H1 (cell line): ENCODE measurements at regions not wholly inside any gene's neighbourhood (a gene's known extent, or its start where the extent isn't known, plus 50 kb on each side); places are given as distances from the start of the nearest gene placed in this dataset.

ENCODE experiments used
- CTCF ChIA-PET: fragments of 300-600 bp; sonication (Branson Sonifier 250); formaldehyde crosslinking; loops from one replicate; lab custom pipeline; 2021; ENCODE audit not compliant: partially characterized antibody; lab: Charles Lee
- POLR2A ChIA-PET: fragments of 300-600 bp; sonication (Branson Sonifier 250); formaldehyde crosslinking; loops from one replicate; lab custom pipeline; 2021; ENCODE audit warnings: inconsistent platforms; ENCODE audit not compliant: partially characterized antibody; lab: Charles Lee
- DNase-seq, 2 experiments: peaks; one replicate each; pipeline versions ENCODE4 v3.0.0 to v3.0.0-alpha.2; 2010 to 2022; ENCODE audit warnings: low spot score in 2 of 2, low read depth in 1 of 2, mixed read lengths in 1 of 2
- FAIRE-seq: peaks from 2 replicates; lab custom pipeline; 2011; peaks lifted over from hg19 to GRCh38; lab: Jason Lieb, UNC
- H2AFZ ChIP-seq: 2 replicates; pipeline ENCODE4 v1.8.1; 2012; ENCODE audit warnings: low read length, inconsistent platforms
- H2AK5ac ChIP-seq: 2 replicates; pipeline ENCODE4 v1.6.1; 2013; ENCODE audit warnings: low read depth, low read length
- H2BK120ac ChIP-seq: replicated peaks from 2 replicates; pipeline ENCODE3; 2013; ENCODE audit warnings: low read depth, low read length, inconsistent platforms
- H2BK12ac ChIP-seq: 2 replicates; pipeline ENCODE4 v1.6.1; 2013; ENCODE audit warnings: low read depth, low read length
- H2BK15ac ChIP-seq: 2 replicates; pipeline ENCODE4 v1.6.1; 2013; ENCODE audit warnings: low read length
- H2BK20ac ChIP-seq: 2 replicates; pipeline ENCODE4 v1.6.1; 2013; ENCODE audit warnings: low read length
- H2BK5ac ChIP-seq: 2 replicates; pipeline ENCODE4 v1.6.1; 2013; ENCODE audit warnings: low read depth, low read length
- H3K14ac ChIP-seq: 2 replicates; pipeline ENCODE4 v1.6.1; 2013; ENCODE audit warnings: inconsistent platforms; ENCODE audit not compliant: insufficient read length
- H3K18ac ChIP-seq: 2 replicates; pipeline ENCODE4 v1.6.1; 2013; ENCODE audit warnings: low read length; ENCODE audit errors: extremely low read depth
- H3K23ac ChIP-seq: 2 replicates; pipeline ENCODE4 v1.6.1; 2013; ENCODE audit warnings: inconsistent platforms; ENCODE audit not compliant: insufficient read length
- H3K23me2 ChIP-seq: 2 replicates; pipeline ENCODE4 v1.6.1; 2013; ENCODE audit warnings: low read depth, low read length
- H3K27ac ChIP-seq: 2 replicates; pipeline ENCODE4 v1.6.1; 2011; ENCODE audit warnings: low read depth, low read length, inconsistent platforms
- H3K27me3 ChIP-seq, 4 experiments: replicated peaks in 1 of 4; 1 replicate in 1 of 4; 2 replicates in 3 of 4; pipeline versions ENCODE4 v1.6.1 to v1.8.1; 2011 to 2013; ENCODE audit warnings: low read length in 3 of 4, mild to moderate bottlenecking in 3 of 4, inconsistent platforms in 2 of 4, mixed read lengths in 2 of 4, moderate library complexity in 1 of 4; ENCODE audit not compliant: control insufficient read depth in 3 of 4, insufficient read depth in 3 of 4; ENCODE audit errors: extremely low read depth in 1 of 4
- H3K36me3 ChIP-seq, 4 experiments: 2 replicates each; pipeline versions ENCODE4 v1.6.1 to v1.8.1; 2011 to 2013; ENCODE audit warnings: mild to moderate bottlenecking in 4 of 4, low read length in 3 of 4, moderate library complexity in 2 of 4, control low read depth in 1 of 4, inconsistent platforms in 1 of 4; ENCODE audit not compliant: insufficient read depth in 4 of 4, control insufficient read depth in 2 of 4
- H3K4ac ChIP-seq: replicated peaks from 2 replicates; pipeline ENCODE3; 2013; ENCODE audit warnings: low read length, low read depth, mixed read lengths, inconsistent platforms; ENCODE audit not compliant: insufficient read length
- H3K4me1 ChIP-seq, 4 experiments: replicated peaks in 1 of 4; 1 replicate in 1 of 4; 2 replicates in 3 of 4; pipeline versions ENCODE4 v1.6.1 to v1.8.1; 2011 to 2013; ENCODE audit warnings: low read length in 3 of 4, inconsistent platforms in 2 of 4, mixed read lengths in 1 of 4; ENCODE audit not compliant: insufficient read depth in 4 of 4, control insufficient read depth in 3 of 4
- H3K4me2 ChIP-seq, 2 experiments: 2 replicates each; pipeline versions ENCODE4 v1.6.1 to v1.8.1; 2011 to 2013; ENCODE audit warnings: low read depth in 2 of 2, low read length in 2 of 2, control low read depth in 1 of 2, inconsistent platforms in 1 of 2, mild to moderate bottlenecking in 1 of 2; ENCODE audit not compliant: insufficient read depth in 1 of 2
- H3K4me3 ChIP-seq, 4 experiments: fragments of 200-600, 300-600 bp in 1 of 4; sonication (generic), shearing (Covaris generic), sonication (Bioruptor Twin) in 1 of 4; 2 replicates each; pipeline versions ENCODE4 v1.5.1 to v1.8.1; 2011 to 2016; ENCODE audit warnings: low read length in 4 of 4, low read depth in 3 of 4, control low read depth in 2 of 4, inconsistent platforms in 2 of 4, mild to moderate bottlenecking in 2 of 4, mixed read lengths in 1 of 4, moderate library complexity in 1 of 4; ENCODE audit not compliant: insufficient read depth in 2 of 4; ENCODE audit errors: extremely low read depth in 1 of 4
- H3K56ac ChIP-seq: replicated peaks from 2 replicates; pipeline ENCODE3; 2013; ENCODE audit warnings: low read depth, mild to moderate bottlenecking, mixed read lengths, low read length, inconsistent platforms; ENCODE audit not compliant: insufficient read length
- H3K79me1 ChIP-seq: 2 replicates; pipeline ENCODE4 v1.6.1; 2013; ENCODE audit warnings: low read depth, low read length, control low read depth
- H3K79me2 ChIP-seq, 2 experiments: 2 replicates each; pipeline versions ENCODE4 v1.6.1 to v1.8.1; 2012 to 2013; ENCODE audit warnings: low read length in 2 of 2, mild to moderate bottlenecking in 2 of 2, inconsistent platforms in 1 of 2; ENCODE audit not compliant: insufficient read depth in 2 of 2, control insufficient read depth in 1 of 2
- H3K9ac ChIP-seq, 4 experiments: replicated peaks in 1 of 4; 1 replicate in 1 of 4; 2 replicates in 3 of 4; pipeline versions ENCODE4 v1.6.1 to v1.8.1; 2011 to 2013; ENCODE audit warnings: low read depth in 3 of 4, low read length in 3 of 4, control low read depth in 2 of 4, mild to moderate bottlenecking in 2 of 4, moderate library complexity in 2 of 4, inconsistent platforms in 1 of 4; ENCODE audit errors: extremely low read depth in 1 of 4
- H3K9me3 ChIP-seq, 2 experiments: 2 replicates each; pipeline versions ENCODE4 v1.6.1 to v1.8.1; 2012 to 2013; ENCODE audit warnings: mild to moderate bottlenecking in 2 of 2, moderate library complexity in 2 of 2, control low read depth in 1 of 2, inconsistent platforms in 1 of 2, low read depth in 1 of 2, low read length in 1 of 2, mixed read lengths in 1 of 2; ENCODE audit not compliant: insufficient read depth in 2 of 2
- H4K20me1 ChIP-seq, 2 experiments: replicated peaks in 1 of 2; 2 replicates each; pipeline versions ENCODE3 to v1.8.1; 2011 to 2013; ENCODE audit warnings: inconsistent platforms in 2 of 2, low read length in 2 of 2, mild to moderate bottlenecking in 1 of 2; ENCODE audit not compliant: insufficient read depth in 2 of 2, control insufficient read depth in 1 of 2
- H4K5ac ChIP-seq: 2 replicates; pipeline ENCODE4 v1.6.1; 2013; ENCODE audit warnings: low read length, low read depth, mixed read lengths, inconsistent platforms; ENCODE audit not compliant: insufficient read length
- H4K8ac ChIP-seq: 2 replicates; pipeline ENCODE4 v1.8.0; 2013; ENCODE audit warnings: mild to moderate bottlenecking, moderate library complexity, low read length, inconsistent platforms; ENCODE audit not compliant: insufficient read depth; ENCODE audit errors: extremely low read depth
- H4K91ac ChIP-seq: replicated peaks from 2 replicates; pipeline ENCODE3; 2013; ENCODE audit warnings: low read length, mixed read lengths, inconsistent platforms; ENCODE audit not compliant: insufficient read length
- BCL11A ChIP-seq, 2 experiments: IDR thresholded peaks; one replicate each; pipeline ENCODE4 v1.6.1; 2011; ENCODE audit warnings: low read depth in 2 of 2, low read length in 2 of 2, mild to moderate bottlenecking in 2 of 2
- CBX5 ChIP-seq: fragments of 300-800, 300-1000 bp; sonication (generic); IDR thresholded peaks from 2 replicates; pipeline ENCODE4 v1.7.1; 2016; ENCODE audit warnings: antibody characterized with exemption, low read length, low read depth
- CBX8 ChIP-seq: fragments of 300-800, 300-1000 bp; sonication (generic); IDR thresholded peaks from 2 replicates; pipeline ENCODE4 v1.7.1; 2016; ENCODE audit warnings: low read depth, low read length, borderline replicate concordance
- GABPA ChIP-seq: IDR thresholded peaks from 2 replicates; pipeline ENCODE4 v1.6.1; 2011; ENCODE audit warnings: mild to moderate bottlenecking, low read length, moderate library complexity, borderline replicate concordance; ENCODE audit not compliant: insufficient read depth
- GTF2F1 ChIP-seq: IDR thresholded peaks from 2 replicates; pipeline ENCODE4 v1.6.1; 2012; ENCODE audit warnings: low read depth, low read length, improper control_type of control experiment, borderline replicate concordance
- KDM5A ChIP-seq: fragments of 200-600 bp; IDR thresholded peaks from 2 replicates; pipeline ENCODE4 v1.7.1; 2012; ENCODE audit warnings: mild to moderate bottlenecking, low read length, inconsistent platforms, mixed read lengths
- MAFK ChIP-seq: IDR thresholded peaks from 2 replicates; pipeline ENCODE4 v1.6.1; 2012; ENCODE audit warnings: low read depth, mild to moderate bottlenecking, improper control_type of control experiment, low read length
- POU5F1 ChIP-seq: IDR thresholded peaks from 2 replicates; pipeline ENCODE4 v1.6.1; 2011; ENCODE audit warnings: low read depth, mild to moderate bottlenecking, low read length, moderate library complexity
- SIN3A ChIP-seq, 2 experiments: IDR thresholded peaks in 1 of 2; conservative IDR thresholded peaks in 1 of 2; 2 replicates each; pipeline ENCODE4 v1.6.1; 2011 to 2012; ENCODE audit warnings: low read length in 2 of 2, improper control_type of control experiment in 1 of 2, low read depth in 1 of 2, mild to moderate bottlenecking in 1 of 2
- SUZ12 ChIP-seq: fragments of 200-600 bp; sonication (generic); IDR thresholded peaks from 2 replicates; pipeline ENCODE4 v1.6.1; 2012; ENCODE audit warnings: mild to moderate bottlenecking, inconsistent platforms, low read length, moderate library complexity, mixed read lengths
- TAF7 ChIP-seq: optimal IDR thresholded peaks from 2 replicates; pipeline ENCODE3; 2011; ENCODE audit warnings: low read depth, mild to moderate bottlenecking, inconsistent platforms, low read length, moderate library complexity, borderline replicate concordance
- WGBS, 2 experiments: shearing (Covaris generic) in 1 of 2; methylation state at CpG; one replicate each; pipeline versions ENCODE4 v1.1.6 to v1.1.7; 2013 to 2015; ENCODE audit warnings: low lambda C conversion rate in 2 of 2, mixed read lengths in 2 of 2, inconsistent platforms in 1 of 2, low coverage in 1 of 2, missing lambda C conversion rate in 1 of 2; ENCODE audit not compliant: insufficient replicate concordance in 2 of 2, insufficient coverage in 1 of 2, insufficient read length in 1 of 2; ENCODE audit errors: extremely low coverage in 1 of 2, missing lambda C conversion rate in 1 of 2; 5-methylcytosine and 5-hydroxymethylcytosine counted together
- TF ChIP-seq, protein P1 (sequence below): IDR thresholded peaks from 2 replicates; pipeline ENCODE4 v1.6.1; 2012; ENCODE audit warnings: inconsistent platforms
- TF ChIP-seq, protein P2 (sequence below): IDR thresholded peaks from 2 replicates; pipeline ENCODE4 v1.6.1; 2011; ENCODE audit warnings: low read depth, mild to moderate bottlenecking, low read length; ENCODE audit not compliant: insufficient read depth

DNA sequence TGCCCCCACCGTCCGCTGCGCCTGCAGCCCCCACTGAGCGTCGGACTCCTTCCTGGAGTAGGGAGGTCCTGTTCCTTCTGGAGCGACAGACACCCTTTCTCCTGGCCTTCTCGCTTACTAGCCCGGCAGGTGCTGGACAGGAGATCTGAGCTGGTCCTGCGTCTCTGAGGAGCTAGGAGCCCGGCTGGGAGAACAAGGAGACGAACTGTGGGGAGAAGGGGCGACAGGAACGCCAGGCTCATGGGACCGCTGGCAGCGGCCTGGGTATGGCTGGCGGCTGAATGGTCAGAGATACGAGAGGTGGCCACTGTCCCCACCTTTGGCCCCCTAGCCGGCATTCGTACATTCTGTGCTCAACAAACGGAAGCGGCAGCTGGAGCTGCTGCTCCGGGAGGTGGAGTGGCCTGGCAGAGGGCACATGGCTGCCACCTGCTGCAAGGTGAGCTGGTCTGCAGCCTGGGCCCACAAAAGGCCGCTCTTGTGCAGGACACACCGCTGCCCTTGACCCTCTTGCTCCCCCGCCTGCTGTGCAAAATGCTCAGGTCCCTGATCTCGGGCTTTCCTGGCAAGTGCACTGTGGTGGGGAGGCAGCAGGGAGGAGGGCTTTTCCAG lies 2066.7 kb downstream of the TP53TG3F start:
- Histone ChIP-seq H3K79me2 (no peaks in the 10 kb centered on the region), H3K79me1 (no peaks in the 10 kb centered on the region), H3K4me3 (no peak overlapping the region), H3K18ac (no peak overlapping the region), H3K27me3 (no peaks in the 10 kb centered on the region), H3K9ac (no peak overlapping the region), H3K23ac (no peak overlapping the region), H2AK5ac (no peak overlapping the region), H2BK12ac (no peak overlapping the region), H4K8ac (no peak overlapping the region), H3K23me2 (no peaks in the 10 kb centered on the region), H3K9me3 (peaks cover 68 to 69% of the 10 kb centered on the region in 2 experiments), H4K5ac (no peak overlapping the region), H3K56ac (no peak overlapping the region), H3K4me2 (no peak overlapping the region), H4K20me1 (no peaks in the 10 kb centered on the region), H3K4me1 (no peaks in the 10 kb centered on the region), H3K27ac (no peak overlapping the region), H2BK15ac (no peak overlapping the region), H2BK5ac (no peak overlapping the region), H3K4ac (no peak overlapping the region), H2AFZ (no peak overlapping the region), H3K14ac (no peak overlapping the region), H2BK120ac (no peak overlapping the region), H3K36me3 (no peaks in the 10 kb centered on the region), H4K91ac (no peak overlapping the region), H2BK20ac (no peak overlapping the region)
- no peak for FAIRE-seq
- TF ChIP-seq, protein P1, sequence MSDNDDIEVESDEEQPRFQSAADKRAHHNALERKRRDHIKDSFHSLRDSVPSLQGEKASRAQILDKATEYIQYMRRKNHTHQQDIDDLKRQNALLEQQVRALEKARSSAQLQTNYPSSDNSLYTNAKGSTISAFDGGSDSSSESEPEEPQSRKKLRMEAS = no peak
- TF ChIP-seq CBX5 (no peak), POU5F1 (no peak), CBX8 (no peak), GABPA (no peak), SUZ12 (no peak), SIN3A (conservative IDR thresholded peaks at IDR 0.05 in 1 of 2, IDR thresholded peaks at IDR 0.05 in 1 of 2; ENCODE audit: low read depth in 1 of 2, low read length in 2 of 2) (no peak), GTF2F1 (no peak), KDM5A (no peak), TAF7 (no peak), MAFK (no peak), BCL11A (IDR thresholded peaks at IDR 0.05; ENCODE audit: low read depth in 2 of 2, low read length in 2 of 2) (no peak)
- TF ChIP-seq, protein P2, sequence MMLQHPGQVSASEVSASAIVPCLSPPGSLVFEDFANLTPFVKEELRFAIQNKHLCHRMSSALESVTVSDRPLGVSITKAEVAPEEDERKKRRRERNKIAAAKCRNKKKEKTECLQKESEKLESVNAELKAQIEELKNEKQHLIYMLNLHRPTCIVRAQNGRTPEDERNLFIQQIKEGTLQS = no peak
- CTCF ChIA-PET = no interaction called here
- POLR2A ChIA-PET = no interaction called here
- WGBS, 2 experiments = 90% methylated on average over 21 of the region's 26 CpGs; no CpG with 5 or more reads in 1 of the 2 experiments
- DNase-seq = no peak
